Caki2 (cell line): ENCODE measurements at regions not wholly inside any gene's neighbourhood (a gene's known extent, or its start where the extent isn't known, plus 50 kb on each side); places are given as distances from the start of the nearest gene placed in this dataset.
"Not testable (repeated sequence)": the region's sequence is repeated elsewhere in the genome, so short reads cannot be mapped to it uniquely, and the experiment has no call there.

Experiments used
- DNase-seq: peaks from one replicate; pipeline ENCODE4 v3.0.0-alpha.2; 2015; ENCODE audit warnings: low read depth
- in situ Hi-C: cut with HindIII; loops from 2 replicates; pipeline ENCODE4 v1.10.0; 2016; ENCODE audit warnings: low sequenced_read_pairs, low pct_unique_long_range_greater_than_20kb, mixed read lengths

GRCh38 chr5:71925608-71926091 lies 181.6 kb upstream of the MAP1B start:
- DNase-seq, result no peak
- in situ Hi-C loops, result no loop called here

- DNase-seq, result no peak
- in situ Hi-C loops, result no loop called here
These were observed 178.3 kb upstream of the MAP1B start for GRCh38 chr5:71929003-71929402.

- in situ Hi-C loops, result not testable (repeated sequence)
- peak; percentile 26 for DNase-seq
These were observed 176.7 kb upstream of the MAP1B start for GRCh38 chr5:71930554-71930953.

GRCh38 chr5:71932131-71932654 lies 175.1 kb upstream of the MAP1B start:
- in situ Hi-C loops, result no loop called here
- no peak for DNase-seq

- DNase-seq, result peak; percentile 100
- in situ Hi-C loops, result no loop called here
These were observed 174.5 kb upstream of the MAP1B start for GRCh38 chr5:71932655-71933338.

GRCh38 chr5:71934322-71934721 lies 173.0 kb upstream of the MAP1B start:
- in situ Hi-C loops, result no loop called here
- DNase-seq, result no peak

- in situ Hi-C loops, result no loop called here
- no peak for DNase-seq
These were observed 169.2 kb upstream of the MAP1B start for GRCh38 chr5:71937921-71938698.

- DNase-seq, result peak; percentile 97
- in situ Hi-C loops, result no loop called here
These were observed 168.4 kb upstream of the MAP1B start for GRCh38 chr5:71938895-71939294.

DNA sequence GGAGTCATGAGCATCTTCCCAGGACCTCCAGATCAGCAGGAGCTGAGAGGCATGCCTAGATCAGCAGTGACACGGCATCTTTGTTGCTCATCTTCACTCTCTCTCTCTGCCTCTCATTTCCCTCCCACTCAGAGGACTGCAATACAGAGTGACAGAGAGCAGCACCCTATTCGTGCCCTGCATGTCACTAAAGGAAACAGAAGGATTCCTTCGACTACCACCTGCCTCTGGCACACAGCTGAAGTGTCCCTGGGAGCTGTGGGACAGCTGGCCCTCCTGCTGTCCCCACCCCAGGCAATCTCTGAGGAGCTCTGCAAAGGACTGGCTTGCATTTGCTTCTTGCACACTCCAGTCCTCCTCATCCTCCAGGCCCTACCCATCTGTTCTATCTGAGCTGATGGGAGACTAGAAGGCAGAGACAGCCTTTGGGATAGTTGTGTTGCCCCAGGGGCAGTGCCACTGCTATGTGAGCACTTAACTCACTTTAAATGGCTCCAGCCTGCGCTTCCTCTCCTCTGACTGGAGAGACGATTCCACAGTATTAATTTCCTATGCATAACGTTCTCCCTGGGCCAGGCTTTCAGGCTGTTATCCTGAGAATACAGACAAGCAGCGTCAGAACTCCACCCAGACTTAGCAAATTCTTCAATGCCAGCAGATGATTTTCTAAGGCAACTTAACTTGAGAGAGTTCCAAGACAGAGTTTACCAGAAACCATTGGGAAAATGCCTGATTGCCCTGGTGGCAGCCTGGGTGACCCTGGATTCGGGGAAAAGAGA lies 167.6 kb upstream of the MAP1B start:
- no peak for DNase-seq
- in situ Hi-C loops, result no loop called here

DNA sequence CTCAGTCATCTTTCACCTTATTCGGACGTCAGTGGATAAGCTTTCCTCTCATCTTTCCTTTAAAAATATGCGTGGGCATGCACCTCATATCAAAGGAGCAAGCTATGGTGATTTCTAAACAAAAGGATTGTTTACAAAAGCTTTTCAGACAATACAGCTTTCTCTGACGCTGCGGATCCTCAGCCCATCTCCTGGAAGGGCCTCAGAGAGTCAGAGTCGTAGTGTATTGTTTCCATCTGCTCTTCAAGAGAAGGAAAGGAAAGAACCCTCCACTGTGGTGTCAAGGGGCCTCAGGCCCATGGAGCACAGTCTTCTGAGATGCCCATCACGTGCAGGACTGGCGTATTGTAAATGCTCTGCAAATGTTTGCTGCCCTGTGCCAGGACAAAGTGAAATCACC lies 163.4 kb upstream of the MAP1B start:
- in situ Hi-C loops, result no loop called here

GRCh38 chr5:71945436-71945835 lies 161.8 kb upstream of the MAP1B start:
- in situ Hi-C loops, result no loop called here
- DNase-seq, result peak; percentile 14

More for the DNA sequence above, 163.4 kb upstream of the MAP1B start:
- no peak for DNase-seq

DNA sequence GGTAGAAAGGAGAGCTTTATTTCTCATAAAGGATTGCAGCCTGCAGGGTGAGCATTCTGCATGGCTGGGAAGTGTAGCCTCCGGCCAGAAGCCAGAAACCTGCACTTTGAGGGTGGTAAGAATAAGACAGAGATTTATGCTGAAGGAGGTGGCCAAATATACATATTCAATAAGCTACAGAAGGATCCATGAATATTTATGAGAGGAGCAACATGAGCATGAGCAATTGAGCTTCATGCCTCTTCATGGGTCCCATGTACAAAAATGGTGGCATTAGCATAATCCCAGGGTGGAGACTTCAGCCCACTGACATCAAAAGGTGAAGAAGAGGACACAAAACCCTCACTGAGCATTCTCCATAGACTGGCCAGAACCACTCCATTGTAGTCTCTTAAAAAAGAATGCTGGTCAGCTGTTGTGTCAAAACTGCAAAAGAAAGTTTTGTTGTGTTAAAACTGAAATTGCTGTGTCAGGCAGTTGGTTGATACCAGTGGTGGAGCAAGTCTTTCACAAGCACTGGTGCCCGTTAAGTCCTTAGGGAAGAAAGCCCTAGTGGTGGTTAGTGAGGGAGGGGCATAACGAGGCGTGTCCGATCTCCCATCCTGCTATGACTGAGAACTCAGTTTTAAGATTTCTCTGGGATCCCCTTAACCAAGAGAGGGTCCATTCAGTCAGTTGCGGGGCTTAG lies 160.8 kb upstream of the MAP1B start:
- in situ Hi-C loops, result no loop called here
- no peak for DNase-seq

DNA sequence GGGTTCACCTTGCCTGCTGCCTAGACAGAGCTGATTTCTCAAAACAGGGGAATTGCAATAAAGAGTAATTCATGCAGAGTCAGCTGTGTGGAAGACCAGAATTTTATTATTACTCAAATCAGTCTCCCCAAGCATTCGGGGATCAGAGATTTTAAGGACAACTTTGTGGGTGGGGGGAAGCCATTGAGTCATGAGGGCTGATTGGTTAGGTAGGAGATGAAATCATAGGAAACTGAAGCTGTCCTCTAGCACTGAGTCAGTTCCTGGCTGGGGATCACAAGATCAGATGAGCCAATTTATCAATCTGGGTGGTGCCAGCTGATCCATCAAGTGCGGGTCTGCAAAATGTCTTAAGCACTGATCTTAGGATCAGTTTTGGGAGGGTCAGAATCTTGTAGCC lies 159.1 kb upstream of the MAP1B start:
- in situ Hi-C loops, result no loop called here
- no peak for DNase-seq

GRCh38 chr5:71949772-71950171 lies 157.5 kb upstream of the MAP1B start:
- in situ Hi-C loops, result no loop called here
- no peak for DNase-seq

DNA sequence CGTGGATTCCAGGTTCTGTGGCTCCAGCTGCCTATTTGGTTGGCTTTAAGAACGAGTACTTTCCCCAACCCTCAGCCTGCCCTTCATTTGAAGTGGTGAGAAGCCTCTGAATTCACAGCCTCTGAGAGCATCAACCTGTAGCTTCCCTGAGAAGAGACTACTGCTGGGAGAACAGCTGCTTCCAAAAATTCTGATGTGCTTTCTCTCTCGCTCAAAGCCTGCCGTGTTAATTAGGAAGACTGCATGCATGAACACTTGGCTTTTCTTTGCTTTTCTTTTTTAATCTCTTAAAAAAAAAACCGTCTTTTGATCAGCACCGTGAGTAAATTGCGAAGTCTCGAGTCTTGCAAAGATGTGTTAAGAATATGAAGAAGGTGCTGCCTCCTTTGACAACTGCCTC lies 153.4 kb upstream of the MAP1B start:
- in situ Hi-C loops, result no loop called here
- DNase-seq, result no peak

- in situ Hi-C loops, result no loop called here
- DNase-seq, result no peak
These were observed 152.9 kb upstream of the MAP1B start for GRCh38 chr5:71954329-71954728.

DNA sequence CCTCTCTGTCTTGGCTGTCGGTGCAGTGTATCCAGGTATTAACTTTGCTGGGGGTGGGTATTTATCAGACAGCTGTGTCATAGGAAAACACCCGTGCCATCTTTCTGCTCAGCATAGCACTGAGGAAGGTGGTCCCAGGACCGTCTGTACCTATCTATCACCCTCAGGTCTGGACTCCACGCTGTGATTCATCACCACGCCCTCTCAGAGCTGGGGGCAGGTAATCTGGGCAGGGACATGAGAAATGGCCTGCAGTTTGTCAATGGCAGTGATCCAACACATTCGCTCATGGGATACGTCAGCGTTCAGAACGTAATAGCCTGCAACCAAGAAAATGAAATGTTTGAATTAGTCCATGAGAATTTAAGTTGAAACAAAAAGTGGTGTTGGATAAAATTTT lies 151.6 kb upstream of the MAP1B start:
- in situ Hi-C loops, result no loop called here
- DNase-seq, result no peak

- in situ Hi-C loops, result no loop called here
- DNase-seq, result no peak
These were observed 149.9 kb upstream of the MAP1B start for GRCh38 chr5:71957292-71957898.
